ENCODE measurements at regions not wholly inside any gene's neighbourhood (a gene's known extent, or its start where the extent isn't known, plus 50 kb on each side); places are given as distances from the start of the nearest gene placed in this dataset.

- H3K4me3 ChIP-seq (ENCODE audit: control insufficient read depth, low read depth, low read length) = peak overlapping the region; percentile 99
- TF ChIP-seq CTCF (IDR thresholded peaks at IDR 0.05; ENCODE audit: control insufficient read depth, insufficient read depth, low read depth, low read length, missing control alignments) = no peak
- no peak for DNase-seq (ENCODE audit: low read depth)
Observed at GRCh38 chr9:36485647-36486328, 85.7 kb upstream of the RNF38 start.

- no peak overlapping the region for H3K4me3 ChIP-seq (ENCODE audit: control insufficient read depth, low read depth, low read length)
Observed at GRCh38 chr9:36484124-36484523, 84.1 kb upstream of the RNF38 start.

GRCh38 chr9:36479101-36479500 is 79.0 kb upstream of the RNF38 start:
- no peak for DNase-seq (ENCODE audit: low read depth)
- H3K4me3 ChIP-seq (ENCODE audit: control insufficient read depth, low read depth, low read length) = no peak overlapping the region

More at GRCh38 chr9:36484124-36484523, 84.1 kb upstream of the RNF38 start:
- DNase-seq (ENCODE audit: low read depth) = no peak
- no peak for TF ChIP-seq CTCF (IDR thresholded peaks at IDR 0.05; ENCODE audit: control insufficient read depth, insufficient read depth, low read depth, low read length, missing control alignments)

GRCh38 chr9:36471359-36471758 is 71.3 kb upstream of the RNF38 start:
- no peak for TF ChIP-seq CTCF (IDR thresholded peaks at IDR 0.05; ENCODE audit: control insufficient read depth, insufficient read depth, low read depth, low read length, missing control alignments)
- DNase-seq (ENCODE audit: low read depth) = no peak
- no peak overlapping the region for H3K4me3 ChIP-seq (ENCODE audit: control insufficient read depth, low read depth, low read length)

More at GRCh38 chr9:36479101-36479500, 79.0 kb upstream of the RNF38 start:
- TF ChIP-seq CTCF (IDR thresholded peaks at IDR 0.05; ENCODE audit: control insufficient read depth, insufficient read depth, low read depth, low read length, missing control alignments) = no peak

- TF ChIP-seq CTCF (IDR thresholded peaks at IDR 0.05; ENCODE audit: control insufficient read depth, insufficient read depth, low read depth, low read length, missing control alignments) = no peak
- H3K4me3 ChIP-seq (ENCODE audit: control insufficient read depth, low read depth, low read length) = peak overlapping the region; percentile 36
- DNase-seq (ENCODE audit: low read depth) = no peak
Observed at GRCh38 chr9:36470643-36471290, 70.7 kb upstream of the RNF38 start.

- no peak for DNase-seq (ENCODE audit: low read depth)
- no peak for TF ChIP-seq CTCF (IDR thresholded peaks at IDR 0.05; ENCODE audit: control insufficient read depth, insufficient read depth, low read depth, low read length, missing control alignments)
- H3K4me3 ChIP-seq (ENCODE audit: control insufficient read depth, low read depth, low read length) = no peak overlapping the region
Observed at GRCh38 chr9:36463467-36463866, 63.4 kb upstream of the RNF38 start.

Data from AG09309 (cell line).